Muscle of back (tissue), 3 donors: ENCODE measurements at regions not wholly inside any gene's neighbourhood (a gene's known extent, or its start where the extent isn't known, plus 50 kb on each side); places are given as distances from the start of the nearest gene placed in this dataset.
"Not testable (repeated sequence)": the region's sequence is repeated elsewhere in the genome, so short reads cannot be mapped to it uniquely, and the experiment has no call there.

Experiments used
- DNase-seq, 3 donors: peaks; one replicate each; pipeline versions ENCODE4 v3.0.0 to v3.0.0-alpha.2; 2013

DNA sequence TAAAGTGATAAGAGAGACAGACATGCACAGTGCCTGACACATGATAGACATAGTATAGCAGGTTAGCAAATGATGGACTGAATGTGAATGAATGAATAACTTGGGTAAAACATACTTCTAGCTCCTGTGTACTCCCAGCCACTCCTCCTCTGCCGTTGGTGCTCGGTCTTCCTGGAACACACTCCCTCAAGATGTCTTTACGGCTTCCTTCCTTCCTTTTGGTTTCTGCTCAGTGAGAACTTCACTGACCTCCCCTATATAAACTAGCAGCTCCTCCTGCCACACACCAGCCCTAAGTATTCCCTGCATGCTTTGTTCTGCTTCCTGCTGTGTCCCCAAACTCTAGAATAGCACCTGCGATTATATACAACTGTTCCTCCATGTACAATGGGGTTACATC lies 50.2 kb downstream of the RAD54L2 start:
- no peak for DNase-seq

DNA sequence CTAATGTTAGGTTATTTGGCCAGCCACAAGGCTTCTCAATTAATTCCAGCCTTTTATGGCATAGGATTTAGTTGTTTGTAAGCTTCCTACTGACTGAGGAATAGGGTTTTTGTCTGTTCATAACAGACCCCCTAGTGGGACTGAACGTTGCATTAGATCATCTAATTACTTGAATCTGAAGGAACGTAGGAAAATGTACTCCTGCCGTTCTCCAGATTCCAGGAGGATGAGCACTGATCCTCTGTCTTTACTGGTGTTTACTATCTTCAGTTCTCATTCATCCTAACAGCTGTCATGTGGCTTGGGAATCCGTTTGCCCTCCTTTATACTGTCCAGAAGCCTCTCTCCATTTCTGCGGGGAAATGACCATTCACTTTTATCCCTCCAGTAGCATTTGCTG lies 52.7 kb downstream of the RAD54L2 start:
- peak in 1 of 3 donors; percentile 8 for DNase-seq

DNA sequence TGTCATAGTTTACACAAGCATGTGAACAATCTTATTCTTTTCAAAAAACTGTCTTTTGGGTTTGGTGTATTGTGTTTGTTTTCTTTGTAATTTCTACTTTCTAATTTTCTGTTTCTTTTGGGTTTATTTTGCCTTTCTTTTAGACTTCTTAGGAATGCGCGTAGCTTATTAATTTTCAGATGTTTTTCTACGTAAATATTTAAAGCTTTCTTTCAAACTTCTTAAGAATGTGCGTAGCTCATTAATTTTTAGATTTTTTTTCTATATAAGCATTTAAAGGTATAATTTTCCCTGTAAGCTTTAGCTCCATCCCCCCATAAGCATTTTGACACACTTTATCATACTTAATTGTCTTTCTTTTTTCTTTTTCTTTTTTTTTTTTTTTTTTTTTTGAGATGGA lies 55.2 kb downstream of the RAD54L2 start:
- DNase-seq: no peak

DNA sequence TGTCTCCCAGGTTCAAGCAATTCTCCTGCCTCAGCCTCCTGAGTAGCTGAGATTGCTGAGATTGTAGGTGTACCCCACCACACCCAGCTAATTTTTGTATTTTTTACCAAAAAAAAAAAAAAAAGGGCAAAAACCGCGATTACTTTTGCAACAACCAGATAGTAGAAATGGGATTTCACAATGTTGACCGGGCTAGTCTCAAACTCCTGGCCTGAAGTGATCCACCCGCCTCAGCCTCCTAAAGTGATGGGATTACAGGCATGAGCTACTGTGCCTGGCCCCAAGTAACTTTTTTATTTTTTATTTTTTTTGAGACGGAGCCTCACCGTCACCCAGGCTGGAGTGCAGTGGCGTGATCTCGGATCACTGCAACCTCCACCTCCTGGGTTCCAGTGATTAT lies 61.1 kb downstream of the RAD54L2 start:
- not testable (repeated sequence) for DNase-seq

DNA sequence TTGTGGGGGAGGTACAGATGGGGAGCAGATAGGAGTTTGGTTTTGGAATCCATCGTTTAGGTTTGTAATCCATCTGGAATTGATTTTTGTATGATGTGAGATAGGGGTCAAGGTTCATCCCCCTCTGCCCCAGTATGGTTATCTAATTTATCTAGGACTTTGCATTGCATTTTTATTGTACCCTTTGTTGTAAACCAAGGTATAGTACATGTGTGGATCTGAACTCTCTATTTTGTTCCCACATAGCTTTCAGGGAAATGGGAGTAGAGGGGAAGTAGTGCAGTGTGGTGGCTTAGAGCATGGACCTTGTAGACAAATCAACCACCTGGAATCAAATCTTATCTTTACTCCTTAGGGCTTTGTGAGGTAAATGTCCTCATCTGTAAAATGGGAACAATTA lies 65.7 kb downstream of the RAD54L2 start:
- DNase-seq: no peak

DNA sequence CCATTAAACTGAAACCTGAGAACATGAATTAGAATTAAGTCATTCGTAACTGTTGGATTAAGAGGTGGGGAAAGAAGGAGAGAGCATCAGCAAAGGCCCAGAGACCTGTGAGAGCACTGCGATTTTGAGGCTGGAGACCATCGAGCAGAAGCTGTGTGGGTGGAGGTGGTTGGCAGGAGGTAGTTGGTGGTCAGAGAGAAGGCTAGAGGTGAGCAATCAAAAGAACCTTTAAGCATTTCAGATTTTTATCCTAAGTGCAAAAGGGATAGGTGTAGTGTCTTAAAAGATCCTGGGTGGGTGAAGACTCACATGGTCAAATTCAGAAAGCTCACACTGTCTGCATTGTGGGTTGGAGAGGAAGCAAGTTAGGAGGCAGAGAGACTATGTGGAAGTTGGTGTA lies 65.1 kb upstream of the TEX264 start:
- no peak for DNase-seq

DNA sequence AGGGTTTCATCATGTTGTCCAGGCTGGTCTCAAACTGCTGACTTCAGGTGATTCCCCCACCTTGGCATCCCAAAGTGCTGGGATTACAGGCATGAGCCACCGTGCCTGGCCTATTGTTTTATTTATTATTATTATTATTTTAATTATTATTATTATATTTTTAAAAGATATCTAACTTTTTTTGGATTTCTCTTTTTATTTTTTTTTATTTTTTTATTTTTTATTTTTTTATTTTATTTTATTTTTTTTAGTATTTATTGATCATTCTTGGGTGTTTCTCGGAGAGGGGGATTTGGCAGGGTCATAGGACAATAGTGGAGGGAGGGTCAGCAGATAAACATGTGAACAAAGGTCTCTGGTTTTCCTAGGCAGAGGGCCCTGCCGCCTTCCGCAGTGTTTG lies 64.2 kb upstream of the TEX264 start:
- not testable (repeated sequence) for DNase-seq

DNA sequence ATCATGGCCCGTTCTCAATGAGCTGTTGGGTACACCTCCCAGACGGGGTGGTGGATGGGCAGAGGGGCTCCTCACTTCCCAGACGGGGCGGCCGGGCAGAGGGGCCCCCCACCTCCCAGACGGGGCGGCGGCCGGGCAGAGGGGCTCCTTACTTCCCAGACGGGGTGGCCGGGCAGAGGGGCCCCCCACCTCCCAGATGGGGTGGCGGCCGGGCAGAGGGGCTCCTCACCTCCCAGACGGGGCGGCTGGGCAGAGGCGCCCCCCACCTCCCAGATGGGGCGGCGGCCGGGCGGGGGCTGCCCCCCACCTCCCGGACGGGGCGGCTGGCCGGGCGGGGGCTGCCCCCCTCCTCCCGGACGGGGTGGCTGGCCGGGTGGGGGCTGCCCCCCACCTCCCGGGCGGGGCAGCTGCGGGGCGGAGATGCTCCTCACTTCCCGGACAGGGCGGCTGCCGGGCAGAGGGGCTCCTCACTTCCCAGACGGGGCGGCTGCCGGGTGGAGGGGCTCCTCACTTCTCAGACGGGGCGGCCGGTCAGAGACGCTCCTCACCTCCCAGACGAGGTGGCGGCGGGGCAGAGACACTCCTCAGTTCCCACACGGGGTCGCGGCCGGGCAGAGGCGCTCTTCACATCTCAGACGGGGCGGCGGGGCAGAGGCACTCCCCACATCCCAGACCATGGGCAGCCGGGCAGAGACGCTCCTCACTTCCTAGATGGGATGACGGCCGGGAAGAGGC lies 63.3 kb upstream of the TEX264 start:
- DNase-seq: not testable (repeated sequence)

DNA sequence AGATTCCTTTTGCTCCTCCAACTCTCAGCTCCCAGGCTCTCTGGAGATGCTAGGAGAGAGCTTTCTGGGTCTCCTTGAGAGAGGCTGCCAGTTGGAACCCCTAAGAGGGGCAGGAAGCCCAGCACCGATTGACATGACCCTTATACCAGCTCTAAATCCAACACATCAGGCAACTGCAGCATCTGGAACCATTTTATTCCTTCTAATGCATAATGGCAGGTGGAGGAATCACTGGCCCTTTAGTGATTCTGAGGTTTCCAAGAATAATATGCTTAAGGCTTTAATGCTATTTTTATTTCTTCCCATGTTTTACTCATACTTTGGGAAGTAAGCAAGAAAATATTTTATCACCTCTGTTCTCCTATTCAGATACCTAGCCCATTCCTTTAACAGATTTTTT lies 60.3 kb upstream of the TEX264 start:
- no peak for DNase-seq

DNA sequence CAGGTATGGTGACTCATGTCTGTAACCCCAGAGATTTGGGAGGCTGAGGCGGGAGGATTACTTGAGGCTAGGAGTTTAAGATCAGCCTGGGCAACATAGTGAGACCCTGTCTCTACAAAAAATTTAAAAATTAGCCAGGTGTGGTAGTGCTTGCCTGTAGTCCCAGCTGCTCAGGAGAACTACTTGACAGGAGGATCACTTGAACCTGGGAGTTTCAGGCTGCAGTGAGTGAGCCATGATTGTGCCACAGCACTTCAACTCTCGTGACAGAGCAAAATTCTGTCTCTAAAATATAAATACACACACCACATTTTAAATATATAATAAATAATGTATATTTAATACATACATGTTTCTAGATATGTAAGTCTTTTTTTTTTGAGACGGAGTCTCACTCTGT lies 53.5 kb upstream of the TEX264 start:
- no peak for DNase-seq

DNA sequence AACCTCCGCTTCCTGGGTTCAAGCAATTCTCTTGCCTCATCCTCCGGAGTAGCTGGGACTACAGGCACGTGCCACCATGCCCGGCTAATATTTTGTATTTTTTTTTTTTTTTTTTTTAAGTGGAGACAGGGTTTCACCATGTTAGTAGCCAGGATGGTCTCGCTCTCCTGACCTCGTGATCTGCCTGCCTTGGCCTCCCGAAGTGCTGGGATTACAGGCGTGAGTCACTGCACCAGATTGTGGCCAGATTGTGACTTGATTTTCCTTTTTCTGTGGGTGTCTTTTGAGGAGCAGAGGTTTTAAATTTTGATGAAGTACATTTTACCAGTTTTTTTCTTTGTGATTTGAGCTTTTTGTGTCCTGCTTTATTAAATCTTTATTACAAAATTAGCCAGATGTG lies 53.0 kb upstream of the TEX264 start:
- not testable (repeated sequence) for DNase-seq

DNA sequence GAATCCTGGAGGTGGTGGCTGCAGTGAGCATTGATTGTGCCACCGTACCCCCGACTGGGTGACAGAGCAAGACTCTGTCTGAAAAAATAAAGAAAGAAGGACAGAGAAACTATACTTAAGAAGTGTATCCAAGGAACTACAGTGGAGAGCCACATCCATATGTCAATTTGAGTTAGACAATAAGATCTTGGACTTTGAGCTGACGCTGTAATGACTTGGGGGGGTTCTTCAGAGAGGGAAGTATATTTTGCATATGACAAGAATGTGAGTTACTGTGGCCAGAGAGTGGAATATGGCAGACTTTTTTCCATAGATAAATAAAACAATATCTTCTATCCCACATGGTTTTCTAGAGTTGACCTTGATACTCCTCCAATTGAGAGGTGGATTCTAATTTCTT lies 52.6 kb upstream of the TEX264 start:
- no peak for DNase-seq

DNA sequence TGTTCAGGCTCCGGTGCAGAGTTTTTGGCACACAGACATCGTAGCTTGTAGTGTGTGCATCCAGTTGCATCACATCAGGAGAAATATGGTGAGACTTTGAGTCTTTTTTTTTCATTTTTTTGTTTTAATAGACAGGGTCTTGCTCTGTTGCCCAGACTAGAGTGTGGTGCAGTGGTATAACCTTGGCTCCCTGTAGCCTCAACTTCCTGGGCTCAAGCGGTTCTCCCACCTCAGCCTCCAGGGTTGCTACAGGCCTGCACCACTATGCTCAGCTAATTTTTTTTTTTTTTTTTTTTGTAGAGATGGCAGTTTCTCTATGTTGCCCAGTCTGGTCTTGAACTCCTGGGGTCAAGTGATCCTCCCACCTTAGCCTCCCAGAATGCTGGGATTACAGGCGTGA lies 51.1 kb upstream of the TEX264 start:
- DNase-seq: no peak

DNA sequence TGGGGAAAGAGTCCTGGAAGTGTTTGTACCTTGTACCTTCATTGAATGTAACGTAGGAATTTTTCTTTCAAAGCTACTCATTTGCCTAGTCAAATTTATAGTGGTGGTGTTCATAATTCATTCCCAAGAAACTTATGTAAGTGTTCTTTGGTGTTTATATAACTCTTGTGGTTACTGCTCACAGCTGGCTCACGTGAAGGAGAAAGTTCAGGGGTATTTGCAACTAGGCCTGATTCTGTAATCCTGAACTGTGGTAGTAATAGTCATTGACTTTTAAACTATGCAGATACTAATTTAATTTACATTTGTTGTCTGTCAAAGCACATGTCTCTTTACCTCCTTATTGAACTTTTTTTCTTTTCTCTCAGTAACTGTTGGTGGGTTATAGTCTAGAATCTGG lies 50.5 kb upstream of the TEX264 start:
- DNase-seq: no peak

DNA sequence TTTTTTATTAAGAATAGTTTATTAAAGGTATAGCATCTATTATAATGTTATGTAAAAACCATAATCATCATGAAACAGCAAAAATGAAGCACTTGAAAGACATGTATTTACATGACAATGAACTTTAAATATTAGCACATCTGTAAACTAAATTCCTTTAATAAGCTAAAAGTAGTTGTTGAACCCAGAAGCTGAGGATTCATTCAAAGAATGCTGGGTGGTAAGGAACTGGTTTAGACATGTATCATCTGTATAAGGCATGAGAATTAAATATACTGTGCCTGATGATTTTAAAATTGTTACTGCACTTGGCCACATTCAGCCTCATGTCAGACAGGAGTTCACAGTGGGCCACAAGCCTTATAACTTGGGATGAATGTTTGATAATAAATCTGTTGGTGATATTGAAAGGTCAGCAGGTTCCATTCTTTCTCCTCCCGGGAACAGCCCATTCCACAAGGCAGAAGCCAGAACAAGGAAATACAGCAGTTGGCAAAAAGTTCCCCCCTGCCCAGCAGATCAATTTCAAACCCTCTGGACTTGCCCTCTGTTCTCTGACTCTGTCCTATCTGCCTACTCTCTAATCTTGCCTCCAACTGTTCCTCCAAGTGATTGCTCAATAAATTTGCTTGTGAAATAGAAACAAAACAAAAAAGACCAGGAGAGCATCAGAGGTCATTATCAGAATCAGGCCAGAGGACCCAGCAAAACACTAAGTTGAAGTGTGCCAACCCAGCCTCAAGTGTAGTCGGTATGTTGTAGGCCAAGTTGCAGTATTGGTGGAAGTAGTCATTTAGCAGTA lies 49.8 kb upstream of the TEX264 start:
- DNase-seq: no peak
